GM12891 (cell line): ENCODE measurements at regions not wholly inside any gene's neighbourhood (a gene's known extent, or its start where the extent isn't known, plus 50 kb on each side); places are given as distances from the start of the nearest gene placed in this dataset.

ENCODE experiments used
- DNase-seq: peaks from one replicate; pipeline ENCODE4 v3.0.0; 2011; ENCODE audit warnings: low spot score; ENCODE audit not compliant: insufficient read length
- FAIRE-seq: peaks from 2 replicates; lab custom pipeline; 2011; peaks lifted over from hg19 to GRCh38; lab: Jason Lieb, UNC
- PAX5 ChIP-seq: IDR thresholded peaks from 2 replicates; pipeline ENCODE4 v1.6.1; 2011; ENCODE audit warnings: low read length, moderate library complexity, mild to moderate bottlenecking; ENCODE audit not compliant: insufficient read depth, severe bottlenecking
- POLR2A ChIP-seq: IDR thresholded peaks from 2 replicates; pipeline ENCODE4 v1.6.1; 2011; ENCODE audit warnings: low read depth, low read length, control low read depth
- POLR2AphosphoS5 ChIP-seq: IDR thresholded peaks from 2 replicates; pipeline ENCODE4 v1.6.1; 2011; ENCODE audit warnings: low read depth, low read length, control low read depth
- POU2F2 ChIP-seq: IDR thresholded peaks from 2 replicates; pipeline ENCODE4 v1.6.1; 2011; ENCODE audit warnings: low read depth, mild to moderate bottlenecking, control low read depth, low read length, moderate library complexity
- SPI1 ChIP-seq: IDR thresholded peaks from 2 replicates; pipeline ENCODE4 v1.6.1; 2011; ENCODE audit warnings: low read depth, low read length, control low read depth
- TAF1 ChIP-seq: IDR thresholded peaks from 2 replicates; pipeline ENCODE4 v1.6.1; 2011; ENCODE audit warnings: low read depth, low read length, control low read depth

- FAIRE-seq (no peak), DNase-seq (no peak)
- TF ChIP-seq POLR2A (no peak), POLR2AphosphoS5 (no peak), POU2F2 (no peak), SPI1 (no peak), TAF1 (no peak), PAX5 (no peak)
These were observed 332.3 kb downstream of the NPR3 start for GRCh38 chr5:33043343-33043997.

- FAIRE-seq: no peak
- TF ChIP-seq POLR2AphosphoS5 (no peak), PAX5 (no peak), POLR2A (no peak), SPI1 (no peak), TAF1 (no peak), POU2F2 (no peak)
- no peak for DNase-seq
These were observed 335.0 kb downstream of the NPR3 start for GRCh38 chr5:33046091-33046490.

DNA sequence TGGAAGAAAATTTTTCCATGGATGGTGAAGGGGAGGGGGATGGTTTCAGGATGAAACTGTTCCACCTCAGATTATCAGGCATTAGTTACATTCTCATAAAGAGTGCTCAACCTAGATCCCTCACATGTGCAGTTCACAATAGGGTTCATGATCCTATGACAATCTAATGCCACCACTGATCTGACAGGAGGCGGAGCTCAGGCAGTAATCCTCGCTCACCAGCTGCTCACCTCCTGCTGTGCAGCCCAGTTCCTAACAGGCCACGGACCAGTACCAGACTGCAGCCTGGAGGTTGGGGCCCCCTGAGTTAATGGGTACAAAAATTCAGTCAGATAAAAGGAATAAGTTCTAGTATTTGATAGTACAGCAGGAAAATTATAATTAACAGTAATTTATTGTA, 337.2 kb downstream of the NPR3 start:
- no peak for FAIRE-seq
- TF ChIP-seq POLR2AphosphoS5 (no peak), TAF1 (no peak), SPI1 (no peak), POLR2A (no peak), POU2F2 (no peak), PAX5 (no peak)
- DNase-seq: no peak

DNA sequence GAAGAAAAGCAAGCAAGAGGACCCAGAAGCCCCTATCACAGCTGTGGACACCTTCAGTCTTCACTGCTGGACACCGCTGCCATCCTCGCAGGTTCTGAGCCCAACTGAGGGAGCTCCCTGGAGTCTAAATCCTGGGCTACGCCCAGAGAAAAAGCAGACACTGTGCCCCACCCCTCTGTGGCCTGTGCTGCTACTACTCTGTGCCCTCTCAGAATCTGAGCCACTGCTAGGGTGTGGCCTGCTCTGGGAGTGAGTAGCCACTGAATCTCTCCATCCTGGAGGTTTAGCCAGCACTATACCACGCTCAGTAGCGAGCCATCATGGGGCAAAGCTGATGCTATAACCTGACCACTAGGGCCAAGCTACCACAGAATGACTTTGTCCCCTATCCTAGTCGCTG, 338.2 kb downstream of the NPR3 start:
- DNase-seq (no peak), FAIRE-seq (no peak)
- TF ChIP-seq POLR2A (no peak), TAF1 (no peak), POU2F2 (no peak)

GRCh38 chr5:33049842-33050241, 338.7 kb downstream of the NPR3 start:
- no peak for TF ChIP-seq SPI1
- no peak for FAIRE-seq
- no peak for DNase-seq

GRCh38 chr5:33059081-33059480, 348.0 kb downstream of the NPR3 start:
- FAIRE-seq (no peak), DNase-seq (no peak)
- TF ChIP-seq POLR2AphosphoS5 (no peak), PAX5 (no peak), SPI1 (no peak), POU2F2 (no peak), POLR2A (no peak), TAF1 (no peak)

- DNase-seq (no peak), FAIRE-seq (no peak)
- TF ChIP-seq POLR2A (no peak), POLR2AphosphoS5 (no peak), TAF1 (no peak), PAX5 (no peak), SPI1 (no peak), POU2F2 (no peak)
These were observed 354.0 kb downstream of the NPR3 start for GRCh38 chr5:33065131-33065530.

DNA sequence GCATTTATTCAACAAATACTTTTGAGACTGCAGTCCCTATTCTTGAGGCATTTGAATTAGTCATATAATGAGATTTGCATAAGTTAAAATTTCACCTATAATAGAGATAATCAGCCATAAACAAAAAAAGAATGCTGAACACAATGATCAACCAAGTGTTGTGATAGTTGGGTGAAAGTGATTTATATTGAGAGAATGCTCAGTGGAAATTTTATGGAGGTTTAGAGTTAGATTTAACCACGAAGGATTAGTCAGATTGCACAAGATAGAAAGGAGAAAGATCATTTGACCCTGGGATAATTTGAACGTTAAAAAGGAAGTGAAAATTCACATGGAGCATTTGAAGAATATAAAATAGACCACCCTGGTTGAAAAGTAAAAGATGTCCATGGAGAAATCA, 356.2 kb downstream of the NPR3 start:
- no peak for FAIRE-seq
- no peak for DNase-seq
- TF ChIP-seq POLR2AphosphoS5 (no peak), SPI1 (no peak), POLR2A (no peak), POU2F2 (no peak), PAX5 (no peak)

GRCh38 chr5:33068786-33069185, 357.7 kb downstream of the NPR3 start:
- DNase-seq (no peak), FAIRE-seq (no peak)
- no peak for TF ChIP-seq POLR2A
- no peak for TF ChIP-seq SPI1
- no peak for TF ChIP-seq TAF1
- TF ChIP-seq PAX5: no peak
- no peak for TF ChIP-seq POU2F2
- no peak for TF ChIP-seq POLR2AphosphoS5

GRCh38 chr5:33072296-33072695, 361.2 kb downstream of the NPR3 start:
- FAIRE-seq (no peak), DNase-seq (no peak)
- TF ChIP-seq TAF1 (no peak), POLR2AphosphoS5 (no peak), POU2F2 (no peak), PAX5 (no peak), POLR2A (no peak), SPI1 (no peak)
